OCI-LY3 (cell line): ENCODE measurements at regions not wholly inside any gene's neighbourhood (a gene's known extent, or its start where the extent isn't known, plus 50 kb on each side); places are given as distances from the start of the nearest gene placed in this dataset.

ENCODE experiments used
- H2AFZ ChIP-seq: fragments of 200-600, 300-600 bp; shearing (Covaris generic); 2 replicates; pipeline ENCODE4 v1.6.0; 2014; ENCODE audit warnings: antibody characterized with exemption, low read depth, low read length
- H3K27ac ChIP-seq: fragments of 200-600, 300-600 bp; sonication (generic); 2 replicates; pipeline ENCODE4 v1.5.1; 2014; ENCODE audit warnings: mild to moderate bottlenecking, low read length, moderate library complexity, mixed read lengths
- H3K27me3 ChIP-seq: fragments of 200-600, 300-600 bp; sonication (generic); 2 replicates; pipeline ENCODE4 v1.6.1; 2014; ENCODE audit warnings: low read depth, low read length, mixed read lengths
- H3K36me3 ChIP-seq: fragments of 200-600, 300-600 bp; sonication (generic); replicated peaks from 2 replicates; pipeline ENCODE3; 2014; ENCODE audit warnings: low read depth, low read length, mixed read lengths
- H3K4me1 ChIP-seq: fragments of 300-600, 200-600 bp; sonication (generic); 2 replicates; pipeline ENCODE4 v1.6.1; 2014; ENCODE audit warnings: low read length, mixed read lengths
- H3K4me2 ChIP-seq: fragments of 200-600, 300-600 bp; sonication (generic); 2 replicates; pipeline ENCODE4 v1.6.1; 2014; ENCODE audit warnings: low read length, mixed read lengths
- H3K4me3 ChIP-seq: fragments of 300-600, 200-600 bp; sonication (generic); 2 replicates; pipeline ENCODE4 v1.5.1; 2014; ENCODE audit warnings: antibody characterized with exemption, mild to moderate bottlenecking, low read length, moderate library complexity
- H3K79me2 ChIP-seq: fragments of 300-600, 200-600 bp; shearing (Covaris generic); 2 replicates; pipeline ENCODE4 v1.6.1; 2014; ENCODE audit warnings: mild to moderate bottlenecking, low read length, mixed read lengths
- H3K9ac ChIP-seq: fragments of 300-600, 200-600 bp; shearing (Covaris generic); 2 replicates; pipeline ENCODE4 v1.6.0; 2014; ENCODE audit warnings: mild to moderate bottlenecking, low read length, moderate library complexity
- H3K9me3 ChIP-seq: fragments of 200-600, 300-600 bp; shearing (Covaris generic); 2 replicates; pipeline ENCODE4 v1.6.1; 2014; ENCODE audit warnings: low read length, mixed read lengths; ENCODE audit not compliant: insufficient read depth
- H4K20me1 ChIP-seq: fragments of 200-600, 300-600 bp; sonication (generic); 2 replicates; pipeline ENCODE4 v1.6.1; 2016; ENCODE audit warnings: low read length, mixed read lengths; ENCODE audit not compliant: insufficient read depth
- CTCF ChIP-seq: fragments of 200-600, 300-600 bp; sonication (generic); IDR thresholded peaks from 2 replicates; pipeline ENCODE4 v1.5.1; 2014; ENCODE audit warnings: antibody characterized with exemption, low read length, low read depth
- EZH2phosphoT487 ChIP-seq: fragments of 200-600 bp; shearing (Covaris generic); IDR thresholded peaks from 2 replicates; pipeline ENCODE4 v1.6.1; 2018; ENCODE audit warnings: antibody characterized with exemption, mixed run types, low read depth

GRCh38 chr7:46034056-46034768 lies 113.1 kb upstream of the IGFBP3 start:
- no peak overlapping the region for H3K27ac ChIP-seq
- no peaks in the 10 kb centered on the region for H3K9me3 ChIP-seq
- TF ChIP-seq EZH2phosphoT487 (no peak), CTCF (no peak)
- no peak overlapping the region for H3K4me2 ChIP-seq
- no peaks in the 10 kb centered on the region for H3K79me2 ChIP-seq
- no peak overlapping the region for H2AFZ ChIP-seq
- no peak overlapping the region for H3K4me3 ChIP-seq
- H3K9ac ChIP-seq = no peak overlapping the region
- H3K4me1 ChIP-seq = no peaks in the 10 kb centered on the region
- no peaks in the 10 kb centered on the region for H3K36me3 ChIP-seq
- H4K20me1 ChIP-seq = no peaks in the 10 kb centered on the region
- no peaks in the 10 kb centered on the region for H3K27me3 ChIP-seq

- Histone ChIP-seq H3K4me1 (no peaks in the 10 kb centered on the region), H3K27me3 (no peaks in the 10 kb centered on the region), H3K36me3 (no peaks in the 10 kb centered on the region), H3K4me3 (no peak overlapping the region), H3K9ac (no peak overlapping the region), H4K20me1 (no peaks in the 10 kb centered on the region), H2AFZ (no peak overlapping the region), H3K4me2 (no peak overlapping the region), H3K79me2 (no peaks in the 10 kb centered on the region), H3K9me3 (no peaks in the 10 kb centered on the region), H3K27ac (no peak overlapping the region)
- no peak for TF ChIP-seq EZH2phosphoT487
- no peak for TF ChIP-seq CTCF
Observed at GRCh38 chr7:46033592-46033991, 112.5 kb upstream of the IGFBP3 start.

- no peak overlapping the region for H2AFZ ChIP-seq
- H3K4me2 ChIP-seq = no peak overlapping the region
- no peaks in the 10 kb centered on the region for H3K27me3 ChIP-seq
- no peaks in the 10 kb centered on the region for H3K36me3 ChIP-seq
- no peak overlapping the region for H3K4me3 ChIP-seq
- no peaks in the 10 kb centered on the region for H3K9me3 ChIP-seq
- H4K20me1 ChIP-seq = no peaks in the 10 kb centered on the region
- no peak overlapping the region for H3K9ac ChIP-seq
- H3K27ac ChIP-seq = no peak overlapping the region
- no peaks in the 10 kb centered on the region for H3K79me2 ChIP-seq
- H3K4me1 ChIP-seq = no peaks in the 10 kb centered on the region
- TF ChIP-seq CTCF (no peak), EZH2phosphoT487 (no peak)
Observed at GRCh38 chr7:46032942-46033341, 111.9 kb upstream of the IGFBP3 start.

- H2AFZ ChIP-seq = no peak overlapping the region
Observed at GRCh38 chr7:46032353-46032752, 111.3 kb upstream of the IGFBP3 start.

More at GRCh38 chr7:46032353-46032752, 111.3 kb upstream of the IGFBP3 start:
- Histone ChIP-seq H3K4me3 (no peak overlapping the region), H3K9ac (no peak overlapping the region), H3K27me3 (no peaks in the 10 kb centered on the region), H3K36me3 (no peaks in the 10 kb centered on the region), H3K4me2 (no peak overlapping the region), H3K4me1 (no peaks in the 10 kb centered on the region), H4K20me1 (no peaks in the 10 kb centered on the region), H3K79me2 (no peaks in the 10 kb centered on the region), H3K9me3 (no peaks in the 10 kb centered on the region), H3K27ac (no peak overlapping the region)
- no peak for TF ChIP-seq CTCF
- no peak for TF ChIP-seq EZH2phosphoT487
